SK-N-SH (cell line): ENCODE measurements at regions not wholly inside any gene's neighbourhood (a gene's known extent, or its start where the extent isn't known, plus 50 kb on each side); places are given as distances from the start of the nearest gene placed in this dataset.

ENCODE experiments used
- CTCF ChIP-seq: fragments of 200-600 bp; sonication (generic); IDR thresholded peaks from 2 replicates; pipeline ENCODE4 v1.6.1; 2017; ENCODE audit warnings: antibody characterized with exemption, mild to moderate bottlenecking, moderate library complexity
- RCOR1 ChIP-seq: fragments of 150-350 bp; IDR thresholded peaks from 2 replicates; pipeline ENCODE4 v1.6.1; 2017; ENCODE audit warnings: antibody characterized with exemption, low read length
- REST ChIP-seq: IDR thresholded peaks from 2 replicates; pipeline ENCODE4 v1.6.1; 2012; ENCODE audit warnings: mild to moderate bottlenecking, low read depth, low read length, moderate library complexity
- SIN3A ChIP-seq: IDR thresholded peaks from 2 replicates; pipeline ENCODE4 v1.6.1; 2012; ENCODE audit warnings: low read depth, mild to moderate bottlenecking, low read length, moderate library complexity, borderline replicate concordance
- TAF1 ChIP-seq: IDR thresholded peaks from 2 replicates; pipeline ENCODE4 v1.6.1; 2012; ENCODE audit warnings: low read depth, mild to moderate bottlenecking, low read length, moderate library complexity, borderline replicate concordance
- TEAD4 ChIP-seq: IDR thresholded peaks from 2 replicates; pipeline ENCODE4 v1.4.0; 2012; ENCODE audit warnings: mild to moderate bottlenecking, borderline replicate concordance; ENCODE audit not compliant: insufficient read depth
- YY1 ChIP-seq: IDR thresholded peaks from 2 replicates; pipeline ENCODE4 v1.4.0; 2012; ENCODE audit warnings: low read depth, mild to moderate bottlenecking

DNA sequence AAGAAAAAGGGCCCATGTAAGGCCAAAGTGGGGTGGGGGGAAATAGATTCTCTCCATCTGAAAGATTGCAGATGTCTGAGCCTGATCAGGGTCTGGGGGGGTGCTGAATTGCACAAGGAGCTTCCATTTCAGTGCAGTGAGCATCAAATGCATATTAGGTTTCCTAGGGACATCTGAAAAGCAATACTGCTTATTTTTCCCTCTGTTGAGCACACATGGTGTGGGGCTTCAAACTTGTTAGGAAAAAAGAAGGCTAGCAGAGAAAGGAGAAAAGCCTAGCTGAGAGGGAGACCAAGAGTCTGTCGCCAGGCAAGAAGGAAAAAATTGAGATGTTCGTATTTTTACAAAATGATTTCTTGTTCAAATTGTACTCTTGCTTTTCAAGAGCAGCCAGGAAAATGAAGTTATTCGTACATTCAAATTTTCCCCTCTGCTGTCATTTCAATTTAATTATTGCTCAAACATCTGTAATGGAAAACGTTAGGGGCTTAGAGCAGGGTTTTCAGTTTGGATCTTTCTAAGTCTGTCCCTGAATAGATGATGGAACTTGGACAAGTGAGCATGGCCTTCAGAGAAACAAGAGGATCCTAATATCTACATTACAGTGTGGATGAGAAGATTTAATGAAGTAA lies 191.9 kb upstream of the GAS1 start:
- no peak for TF ChIP-seq YY1
- TF ChIP-seq TAF1 = no peak
- TF ChIP-seq CTCF = no peak
- TF ChIP-seq REST = no peak
- TF ChIP-seq TEAD4 = no peak
- TF ChIP-seq RCOR1 = no peak
- TF ChIP-seq SIN3A = no peak
